Common myeloid progenitor, CD34-positive (primary cell): ENCODE measurements at regions not wholly inside any gene's neighbourhood (a gene's known extent, or its start where the extent isn't known, plus 50 kb on each side); places are given as distances from the start of the nearest gene placed in this dataset.

Source experiments
- CTCF ChIA-PET: fragments of 350-600 bp; sonication (Branson Sonifier 250); formaldehyde crosslinking; loops from one replicate; lab custom pipeline; 2021; ENCODE audit warnings: antibody characterized with exemption; lab: Charles Lee
- POLR2A ChIA-PET: fragments of 350-600 bp; sonication (Branson Sonifier 250); formaldehyde crosslinking; loops from one replicate; lab custom pipeline; 2021; ENCODE audit warnings: antibody characterized with exemption; lab: Charles Lee
- DNase-seq, 3 donors: peaks; one replicate each; pipeline versions ENCODE4 v3.0.0 to v3.0.0-alpha.2; 2013
- H3K27ac ChIP-seq, 2 experiments: 1 replicate in 1 of 2; 2 replicates in 1 of 2; pipeline ENCODE4 v1.7.0; 2013; ENCODE audit warnings: inconsistent platforms in 2 of 2, low read length in 2 of 2, mild to moderate bottlenecking in 2 of 2, low read depth in 1 of 2, moderate library complexity in 1 of 2; ENCODE audit not compliant: severe bottlenecking in 2 of 2, insufficient read depth in 1 of 2, poor library complexity in 1 of 2
- H3K27me3 ChIP-seq, 5 experiments: replicated peaks in 2 of 5; 1 replicate in 3 of 5; 2 replicates in 2 of 5; pipeline versions ENCODE4 v1.6.1 to v1.7.0; 2013; ENCODE audit warnings: low read length in 4 of 5, mild to moderate bottlenecking in 2 of 5, moderate library complexity in 2 of 5, inconsistent platforms in 1 of 5; ENCODE audit not compliant: insufficient read depth in 5 of 5, control insufficient read depth in 4 of 5
- H3K36me3 ChIP-seq, 4 experiments: 1 replicate in 2 of 4; 2 replicates in 2 of 4; pipeline versions ENCODE4 v1.6.1 to v1.7.0; 2013; ENCODE audit warnings: low read length in 3 of 4, control low read depth in 1 of 4, mild to moderate bottlenecking in 1 of 4; ENCODE audit not compliant: control insufficient read depth in 4 of 4, insufficient read depth in 4 of 4
- H3K4me1 ChIP-seq, 4 experiments: 1 replicate in 3 of 4; 2 replicates in 1 of 4; pipeline versions ENCODE4 v1.6.1 to v1.7.1; 2013; ENCODE audit warnings: low read length in 3 of 4, mild to moderate bottlenecking in 3 of 4, control low read depth in 1 of 4, inconsistent platforms in 1 of 4, moderate library complexity in 1 of 4; ENCODE audit not compliant: control insufficient read depth in 4 of 4, insufficient read depth in 4 of 4; ENCODE audit errors: control extremely low read depth in 1 of 4
- H3K4me3 ChIP-seq, 7 experiments: 1 replicate in 4 of 7; 2 replicates in 3 of 7; pipeline versions ENCODE4 v1.5.1 to v1.7.0; 2013; ENCODE audit warnings: mild to moderate bottlenecking in 7 of 7, low read length in 6 of 7, moderate library complexity in 6 of 7, inconsistent platforms in 2 of 7, low read depth in 2 of 7, control low read depth in 1 of 7; ENCODE audit not compliant: insufficient read depth in 4 of 7, control insufficient read depth in 1 of 7; ENCODE audit errors: extremely low read depth in 1 of 7
- H3K9me3 ChIP-seq, 5 experiments: 1 replicate in 4 of 5; 2 replicates in 1 of 5; pipeline versions ENCODE4 v1.6.1 to v1.7.1; 2013; ENCODE audit warnings: low read length in 4 of 5, mild to moderate bottlenecking in 2 of 5, inconsistent platforms in 1 of 5, low read depth in 1 of 5, moderate library complexity in 1 of 5; ENCODE audit not compliant: control insufficient read depth in 4 of 5, insufficient read depth in 2 of 5; ENCODE audit errors: control extremely low read depth in 1 of 5
- WGBS: methylation state at CpG from one replicate; pipeline ENCODE4 v1.1.5; 2013; ENCODE audit not compliant: insufficient coverage; 5-methylcytosine and 5-hydroxymethylcytosine counted together

- CTCF ChIA-PET, result no interaction called here
- no peak for DNase-seq
- no peaks in the 10 kb centered on the region for H3K36me3 ChIP-seq
- peaks cover 0 to 1% (median 0%) of the 10 kb centered on the region in 5 experiments for H3K9me3 ChIP-seq
- no peak overlapping the region for H3K4me3 ChIP-seq
- H3K4me1 ChIP-seq, result no peaks in the 10 kb centered on the region
- WGBS, result 68% methylated on average over 6 of the region's 11 CpGs
- peaks cover 3 to 51% (median 12%) of the 10 kb centered on the region in 5 experiments for H3K27me3 ChIP-seq
- H3K27ac ChIP-seq, result no peak overlapping the region
- POLR2A ChIA-PET, result no interaction called here
Measured at GRCh38 chr15:29889542-29890329, 67.5 kb upstream of the TJP1 start.

- no peak for DNase-seq
- H3K4me3 ChIP-seq, result no peak overlapping the region
- peaks cover 3 to 61% (median 12%) of the 10 kb centered on the region in 5 experiments for H3K27me3 ChIP-seq
- H3K4me1 ChIP-seq, result no peaks in the 10 kb centered on the region
- H3K27ac ChIP-seq, result no peak overlapping the region
- ChIA-PET CTCF (no interaction called here), POLR2A (no interaction called here)
- no peaks in the 10 kb centered on the region for H3K36me3 ChIP-seq
- peaks cover 0 to 1% (median 0%) of the 10 kb centered on the region in 5 experiments for H3K9me3 ChIP-seq
- 65% methylated on average over 5 of the region's 5 CpGs for whole genome bisulfite sequencing
Measured at GRCh38 chr15:29888646-29889045, 66.4 kb upstream of the TJP1 start.

- CTCF ChIA-PET, result no interaction called here
- Histone ChIP-seq H3K4me1 (no peaks in the 10 kb centered on the region), H3K36me3 (no peaks in the 10 kb centered on the region), H3K9me3 (peaks cover 0 to 1% (median 0%) of the 10 kb centered on the region in 5 experiments), H3K27ac (no peak overlapping the region), H3K4me3 (no peak overlapping the region), H3K27me3 (peaks cover 3 to 66% (median 15%) of the 10 kb centered on the region in 5 experiments)
- POLR2A ChIA-PET, result no interaction called here
- no peak for DNase-seq
- no CpG with 5 or more reads among the region's 2 CpGs for WGBS
Measured at GRCh38 chr15:29887721-29888120, 65.5 kb upstream of the TJP1 start.

- Histone ChIP-seq H3K4me3 (no peak overlapping the region), H3K27me3 (peaks cover 10 to 74% (median 18%) of the 10 kb centered on the region in 5 experiments), H3K27ac (no peak overlapping the region), H3K9me3 (peaks cover 0 to 1% (median 0%) of the 10 kb centered on the region in 5 experiments), H3K4me1 (no peaks in the 10 kb centered on the region), H3K36me3 (no peaks in the 10 kb centered on the region)
- ChIA-PET POLR2A (no interaction called here), CTCF (no interaction called here)
- WGBS, result 56% methylated on average over 3 of the region's 3 CpGs
- DNase-seq, result no peak
Measured at GRCh38 chr15:29885183-29885582, 62.9 kb upstream of the TJP1 start.

- no peak for DNase-seq
- peaks cover 0 to 1% (median 0%) of the 10 kb centered on the region in 5 experiments for H3K9me3 ChIP-seq
- no peak overlapping the region for H3K27ac ChIP-seq
- POLR2A ChIA-PET, result no interaction called here
- H3K4me1 ChIP-seq, result no peaks in the 10 kb centered on the region
- CTCF ChIA-PET, result no interaction called here
- H3K4me3 ChIP-seq, result no peak overlapping the region
- H3K27me3 ChIP-seq, result peaks cover 8 to 61% (median 16%) of the 10 kb centered on the region in 5 experiments
- WGBS, result no CpG with 5 or more reads among the region's 3 CpGs
- no peaks in the 10 kb centered on the region for H3K36me3 ChIP-seq
Measured at GRCh38 chr15:29883126-29883525, 60.9 kb upstream of the TJP1 start.

GRCh38 chr15:29880886-29881285 lies 58.6 kb upstream of the TJP1 start:
- POLR2A ChIA-PET, result no interaction called here
- Histone ChIP-seq H3K36me3 (no peaks in the 10 kb centered on the region), H3K4me3 (no peak overlapping the region), H3K27ac (no peak overlapping the region), H3K27me3 (peaks cover 7 to 58% (median 16%) of the 10 kb centered on the region in 5 experiments), H3K4me1 (no peaks in the 10 kb centered on the region), H3K9me3 (no peaks in the 10 kb centered on the region)
- no CpG with 5 or more reads among the region's 4 CpGs for WGBS
- CTCF ChIA-PET, result no interaction called here
- no peak for DNase-seq

GRCh38 chr15:29880341-29880740 lies 58.1 kb upstream of the TJP1 start:
- WGBS, result 80% methylated on average over 1 of the region's 3 CpGs
- CTCF ChIA-PET, result no interaction called here
- no peak overlapping the region for H3K4me3 ChIP-seq
- POLR2A ChIA-PET, result no interaction called here
- no peaks in the 10 kb centered on the region for H3K9me3 ChIP-seq
- no peaks in the 10 kb centered on the region for H3K4me1 ChIP-seq
- DNase-seq, result no peak
- H3K36me3 ChIP-seq, result no peaks in the 10 kb centered on the region
- H3K27me3 ChIP-seq, result peaks cover 7 to 57% (median 14%) of the 10 kb centered on the region in 5 experiments
- no peak overlapping the region for H3K27ac ChIP-seq
